ENCODE measurements at regions not wholly inside any gene's neighbourhood (a gene's known extent, or its start where the extent isn't known, plus 50 kb on each side); places are given as distances from the start of the nearest gene placed in this dataset.

GRCh38 chr10:90589825-90590224 lies 268.0 kb downstream of the HTR7 start:
- H3K27ac ChIP-seq, result no peak overlapping the region
- 65 to 71% methylated on average over 3 of the region's 3 CpGs for WGBS, 2 donors
- TF ChIP-seq POLR2A (IDR thresholded peaks at IDR 0.05) (no peak), CTCF (IDR thresholded peaks at IDR 0.05) (no peak)
- H3K9me3 ChIP-seq, result no peaks in the 10 kb centered on the region
- no peak overlapping the region for H3K4me3 ChIP-seq
- intact Hi-C loops (cut with DNase I), result no loop called here
- H3K36me3 ChIP-seq (replicated peaks in 1 of 2; ENCODE audit: insufficient read depth in 1 of 2, low read depth in 2 of 2), result no peaks in the 10 kb centered on the region
- no peaks in the 10 kb centered on the region for H3K27me3 ChIP-seq
- ATAC-seq (no peak), DNase-seq (no peak)
- peaks cover 8% of the 10 kb centered on the region for H3K4me1 ChIP-seq

GRCh38 chr10:90591629-90592028 lies 266.2 kb downstream of the HTR7 start:
- no peak overlapping the region for H3K27ac ChIP-seq
- no peak for ATAC-seq
- intact Hi-C loops (cut with DNase I), result no loop called here
- H3K27me3 ChIP-seq, result no peaks in the 10 kb centered on the region
- TF ChIP-seq POLR2A (IDR thresholded peaks at IDR 0.05), result no peak
- TF ChIP-seq CTCF (IDR thresholded peaks at IDR 0.05), result no peak
- H3K36me3 ChIP-seq (replicated peaks in 1 of 2; ENCODE audit: insufficient read depth in 1 of 2, low read depth in 2 of 2), result no peaks in the 10 kb centered on the region
- 47 to 61% methylated on average over 3 of the region's 3 CpGs for WGBS, 2 donors
- H3K4me1 ChIP-seq, result peaks cover 8% of the 10 kb centered on the region
- H3K4me3 ChIP-seq, result no peak overlapping the region
- no peak for DNase-seq
- no peaks in the 10 kb centered on the region for H3K9me3 ChIP-seq

GRCh38 chr10:90592638-90593302 lies 265.1 kb downstream of the HTR7 start:
- DNase-seq, result peak; percentile 15 to 23 (median 18)
- 20 to 27% methylated on average over 3 of the region's 3 CpGs for WGBS, 2 donors
- no peaks in the 10 kb centered on the region for H3K27me3 ChIP-seq
- intact Hi-C loops (cut with DNase I), result no loop called here
- no peaks in the 10 kb centered on the region for H3K9me3 ChIP-seq
- no peaks in the 10 kb centered on the region for H3K36me3 ChIP-seq (replicated peaks in 1 of 2; ENCODE audit: insufficient read depth in 1 of 2, low read depth in 2 of 2)
- no peak overlapping the region for H3K27ac ChIP-seq
- ATAC-seq, result peak; percentile 48
- TF ChIP-seq CTCF (IDR thresholded peaks at IDR 0.05) (peak in 4 of 7 experiments; percentile 11 to 34 (median 19)), POLR2A (IDR thresholded peaks at IDR 0.05) (no peak)
- H3K4me3 ChIP-seq, result no peak overlapping the region
- H3K4me1 ChIP-seq, result no peaks in the 10 kb centered on the region

- no peak for TF ChIP-seq CTCF (IDR thresholded peaks at IDR 0.05)
- TF ChIP-seq POLR2A (IDR thresholded peaks at IDR 0.05), result no peak
- Histone ChIP-seq H3K36me3 (replicated peaks in 1 of 2; ENCODE audit: insufficient read depth in 1 of 2, low read depth in 2 of 2) (no peaks in the 10 kb centered on the region), H3K9me3 (no peaks in the 10 kb centered on the region), H3K4me3 (no peak overlapping the region), H3K27ac (no peak overlapping the region), H3K27me3 (no peaks in the 10 kb centered on the region), H3K4me1 (no peaks in the 10 kb centered on the region)
- WGBS, 2 donors, result 53 to 59% methylated on average over 4 of the region's 4 CpGs
- ATAC-seq (no peak), DNase-seq (no peak)
- intact Hi-C loops (cut with DNase I), result no loop called here
Observed at GRCh38 chr10:90598513-90598912, 259.3 kb downstream of the HTR7 start.

Measured in body of pancreas (tissue), 4 donors.